Stimulated activated CD8-positive, alpha-beta memory T cell treated with anti-CD3 and anti-CD28 coated beads, Interleukin-7, amount 100 ng/mL, for 4 hours (primary cell): ENCODE measurements at regions not wholly inside any gene's neighbourhood (a gene's known extent, or its start where the extent isn't known, plus 50 kb on each side); places are given as distances from the start of the nearest gene placed in this dataset.

Experiments
- DNase-seq, 2 donors: peaks; one replicate each; pipeline ENCODE4 v3.0.0-alpha.2; 2020; ENCODE audit warnings: low read depth in 2 of 2

DNA sequence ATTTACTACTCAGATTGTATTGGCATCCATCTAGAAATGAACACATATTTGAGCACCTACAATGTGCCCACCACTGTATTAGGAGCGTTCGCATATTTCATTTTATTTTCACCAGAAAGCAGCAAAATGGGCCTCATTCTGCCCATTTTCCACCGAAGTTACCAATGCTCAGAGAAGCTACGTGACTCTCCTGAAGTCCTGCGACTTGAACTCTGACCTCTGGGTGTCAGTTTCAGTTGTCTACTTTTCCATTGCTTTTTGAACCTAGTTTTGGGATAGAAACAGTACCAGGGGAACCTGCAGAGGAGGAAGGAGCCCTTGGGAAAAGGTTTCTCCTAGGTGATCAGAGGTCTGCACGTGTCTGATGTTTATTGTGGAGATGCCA is 139.1 kb upstream of the SDK2 start:
- no peak for DNase-seq

DNA sequence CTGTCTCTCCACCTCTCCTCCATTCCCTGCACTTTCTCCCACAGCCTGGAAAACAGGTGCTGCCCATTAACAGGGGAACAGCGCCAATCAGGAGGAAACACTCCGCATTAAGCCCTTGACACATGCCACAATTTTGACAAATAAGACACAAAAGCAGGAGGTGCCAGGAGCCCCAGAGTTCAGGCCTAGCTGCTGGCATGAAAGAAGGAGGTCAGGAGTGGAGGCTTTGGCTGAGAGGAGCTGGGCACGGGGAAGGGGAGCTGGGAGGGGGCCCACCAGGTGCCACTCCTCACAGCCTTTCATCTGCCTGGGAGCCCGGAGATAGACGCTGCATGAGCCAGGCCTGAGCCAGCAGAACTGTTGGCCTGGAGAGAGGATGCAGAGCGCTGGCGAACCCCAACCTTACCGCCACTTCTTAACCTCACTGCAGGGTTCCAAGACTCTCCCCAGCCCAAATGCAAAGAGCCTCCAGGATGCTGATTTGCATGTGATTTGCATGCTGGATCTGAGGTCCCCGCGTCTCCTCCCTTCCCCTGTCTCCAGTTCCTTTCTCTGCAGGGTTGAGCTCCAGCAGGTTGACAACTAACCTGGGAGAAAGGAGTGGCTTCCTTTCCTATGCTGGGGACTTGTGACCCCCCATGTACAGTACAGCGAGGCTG is 139.8 kb upstream of the SDK2 start:
- DNase-seq = no peak

DNA sequence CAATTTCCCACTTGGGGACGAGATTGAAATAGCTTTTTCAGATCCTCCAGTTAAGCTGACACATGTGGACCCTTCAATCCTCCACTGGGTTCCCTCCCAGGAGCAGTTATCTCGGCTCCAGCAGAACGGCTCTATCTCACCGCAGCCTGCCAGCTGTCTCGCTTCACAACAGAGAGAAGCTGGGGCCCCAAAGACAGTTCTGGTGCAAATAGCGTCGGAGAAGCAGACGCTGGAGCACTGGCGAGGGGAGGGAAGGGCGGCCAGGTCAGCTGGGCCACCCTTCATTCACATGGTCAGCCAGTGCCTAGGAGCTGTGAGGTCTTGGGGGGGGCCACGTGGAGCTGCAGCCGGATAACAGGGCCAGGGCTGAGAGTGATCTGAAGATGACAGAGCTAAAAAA is 141.3 kb upstream of the SDK2 start:
- DNase-seq = no peak

DNA sequence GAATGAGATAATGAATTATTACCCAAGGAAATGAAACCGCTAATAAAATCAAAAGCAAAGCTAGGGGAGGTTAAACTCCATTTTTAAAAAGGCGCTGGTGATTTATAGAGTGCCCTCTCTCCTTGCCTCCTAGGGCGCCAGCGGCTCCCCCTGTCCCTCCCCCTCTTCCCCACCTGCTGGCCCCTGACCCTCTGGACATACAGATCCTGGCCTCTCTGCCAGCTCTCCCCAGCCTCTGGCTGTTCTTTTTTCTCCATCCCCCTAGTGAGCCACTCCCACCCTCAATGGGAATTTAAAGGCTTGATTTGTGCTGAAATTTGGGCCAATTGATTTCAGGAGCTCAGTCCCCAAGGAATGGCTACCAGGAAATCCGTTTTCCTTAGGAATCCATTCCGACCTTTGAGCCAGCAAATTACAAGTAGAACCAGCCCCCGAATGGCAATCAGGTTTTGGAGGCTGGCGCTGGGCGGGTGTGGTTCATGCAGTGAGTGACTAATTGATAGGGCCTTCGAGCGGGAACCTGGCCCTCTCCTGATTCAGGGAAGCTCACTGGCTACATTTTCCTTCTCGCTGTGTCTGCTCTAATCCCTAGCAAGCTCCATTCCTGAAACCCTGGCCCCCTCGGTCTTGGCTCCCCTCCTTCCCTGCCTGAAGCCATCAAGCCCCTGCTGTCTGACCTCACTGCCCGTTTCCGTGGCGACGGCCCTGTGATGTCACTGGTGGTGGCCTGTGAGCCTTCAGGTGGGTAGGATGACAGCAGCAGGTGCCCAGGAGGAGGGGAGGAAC is 141.9 kb upstream of the SDK2 start:
- no peak for DNase-seq

DNA sequence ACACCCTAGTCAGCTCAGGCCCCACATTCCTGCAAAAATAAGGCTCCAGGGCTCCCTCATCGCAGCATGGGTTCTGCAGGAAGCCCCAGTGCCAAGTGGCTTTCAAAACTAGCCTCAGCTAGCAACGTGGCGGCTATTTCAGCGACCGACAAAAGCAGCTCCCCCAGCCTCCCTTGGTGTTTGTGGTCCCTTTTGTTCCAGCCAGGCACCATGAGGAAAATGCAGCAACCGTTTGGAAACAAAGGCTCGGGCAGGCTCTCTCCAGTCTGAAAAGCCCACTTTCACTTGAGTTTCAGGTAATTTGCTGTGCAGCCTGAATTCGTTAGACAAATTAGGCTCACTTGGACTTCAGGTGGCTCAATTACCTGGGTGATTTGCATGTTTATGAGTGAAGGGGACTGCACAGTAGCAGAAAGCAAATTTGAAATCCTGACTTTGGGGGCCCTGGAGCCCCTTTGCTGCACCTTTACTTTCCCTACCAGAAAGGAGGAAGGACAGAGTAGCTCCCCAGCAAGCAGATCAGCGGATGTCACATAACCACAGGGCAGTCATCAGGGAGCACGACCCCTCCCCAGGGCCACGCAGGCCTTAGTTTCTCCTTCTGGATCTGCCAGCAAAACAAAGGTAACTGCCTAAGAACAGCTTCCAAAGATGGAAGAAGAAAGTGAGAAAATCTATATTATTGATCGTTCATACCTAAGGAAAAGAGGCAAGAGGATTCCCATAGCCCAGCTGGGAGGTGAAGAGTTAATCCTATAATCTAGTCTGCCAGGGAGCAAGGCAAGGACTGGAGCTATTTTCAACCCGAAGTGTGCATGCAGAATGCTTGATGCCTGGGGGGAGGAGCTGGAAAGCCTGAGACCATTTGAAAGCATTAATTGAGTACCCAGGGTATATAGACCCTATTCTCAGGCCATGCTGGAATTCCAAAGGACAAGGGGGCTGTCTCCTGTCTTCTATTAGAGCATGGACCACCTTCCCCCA is 143.1 kb upstream of the SDK2 start:
- no peak for DNase-seq

DNA sequence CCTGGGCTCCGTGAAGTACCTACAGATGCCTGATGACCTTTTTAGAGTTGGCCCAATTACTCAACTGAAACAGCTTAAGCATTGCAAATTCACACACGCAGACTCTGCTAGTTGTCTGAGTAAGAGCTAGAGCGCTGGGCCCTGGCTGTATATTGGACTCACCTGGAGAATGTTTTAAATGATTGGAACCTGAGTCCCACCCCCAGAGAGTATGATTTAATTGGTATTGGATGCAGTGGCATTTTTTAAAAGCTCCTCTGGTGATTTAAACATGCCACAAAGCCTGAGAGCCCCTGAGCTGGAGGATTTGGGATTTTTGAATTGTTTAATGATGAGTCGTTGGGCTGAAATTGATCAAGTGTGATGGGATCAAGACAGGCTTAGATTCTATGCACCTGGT is 143.9 kb upstream of the SDK2 start:
- DNase-seq = no peak

GRCh38 chr17:73791121-73791520 is 146.9 kb upstream of the SDK2 start:
- no peak for DNase-seq

DNA sequence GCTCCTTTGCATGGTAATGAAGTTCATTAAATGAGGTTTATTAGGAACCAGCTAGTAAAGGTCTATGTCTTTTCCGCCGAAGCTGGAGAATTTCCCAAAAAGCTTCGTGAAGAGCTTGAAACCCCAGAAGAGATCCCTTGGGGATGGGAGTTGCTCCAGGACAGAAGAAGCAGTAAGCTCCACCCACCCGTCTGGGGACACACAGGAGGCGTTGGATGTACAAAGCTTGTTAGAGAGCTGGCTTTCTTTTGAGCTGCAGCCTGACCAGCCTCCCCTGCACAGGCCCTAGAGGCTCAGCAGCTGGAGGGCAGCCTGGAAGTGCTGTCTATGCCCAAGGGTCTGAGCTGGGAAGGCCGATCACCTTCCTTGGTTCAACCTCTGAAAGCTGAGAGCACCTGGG is 147.4 kb upstream of the SDK2 start:
- DNase-seq = no peak

- DNase-seq = no peak
Observed at GRCh38 chr17:73792994-73793393, 148.7 kb upstream of the SDK2 start.

DNA sequence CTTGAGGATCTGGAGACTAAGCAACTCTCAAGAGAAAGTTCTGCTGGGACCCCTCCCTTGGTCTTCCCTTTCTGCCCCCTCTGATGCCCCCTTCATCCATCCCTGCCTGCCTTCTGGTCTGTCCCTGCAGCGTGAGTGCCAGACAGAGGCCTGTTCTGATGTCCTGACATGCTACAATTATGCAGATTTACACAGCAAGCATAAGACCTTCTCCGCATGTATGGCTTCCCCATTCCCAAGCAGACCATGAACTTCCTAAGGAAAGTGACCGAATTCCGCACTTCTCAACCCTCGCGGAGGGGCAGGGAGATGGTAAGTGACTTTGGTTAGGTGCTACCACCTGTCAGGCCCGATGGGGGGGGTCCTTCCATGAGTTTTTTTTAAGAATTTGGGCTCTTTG is 150.1 kb upstream of the SDK2 start:
- DNase-seq = no peak

GRCh38 chr17:73795730-73796129 is 151.5 kb upstream of the SDK2 start:
- no peak for DNase-seq

GRCh38 chr17:73797594-73798110 is 153.4 kb upstream of the SDK2 start:
- no peak for DNase-seq

DNA sequence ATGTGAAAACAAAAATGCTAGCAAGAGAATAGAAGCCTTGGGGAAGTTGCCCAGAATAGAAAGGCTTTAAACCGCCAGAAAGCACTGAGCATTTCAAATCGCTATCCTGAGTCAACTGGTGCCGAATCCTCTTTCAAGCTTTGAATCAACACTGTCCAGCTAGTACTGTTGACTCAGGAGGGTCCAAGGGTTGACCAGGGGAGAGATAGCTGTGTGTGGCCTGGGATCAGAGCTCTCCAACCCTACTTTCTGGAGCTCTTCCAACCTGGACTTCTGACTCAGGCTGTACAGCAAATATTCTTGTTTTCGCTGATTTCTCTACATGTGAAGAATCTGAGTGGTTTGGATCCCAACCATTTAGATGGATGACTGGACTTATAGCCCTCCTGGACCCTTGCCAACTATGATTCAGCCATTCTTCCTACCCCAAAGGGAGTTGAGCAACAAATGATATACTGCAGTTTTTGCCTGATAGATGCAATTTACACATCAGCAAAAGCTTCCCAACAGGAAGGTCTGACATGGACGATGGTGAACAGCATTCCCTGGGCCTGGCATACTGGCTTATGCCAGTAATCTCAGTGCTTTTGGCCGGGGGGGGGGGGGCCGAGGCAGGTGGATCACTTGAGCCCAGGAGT is 154.0 kb upstream of the SDK2 start:
- DNase-seq = no peak

DNA sequence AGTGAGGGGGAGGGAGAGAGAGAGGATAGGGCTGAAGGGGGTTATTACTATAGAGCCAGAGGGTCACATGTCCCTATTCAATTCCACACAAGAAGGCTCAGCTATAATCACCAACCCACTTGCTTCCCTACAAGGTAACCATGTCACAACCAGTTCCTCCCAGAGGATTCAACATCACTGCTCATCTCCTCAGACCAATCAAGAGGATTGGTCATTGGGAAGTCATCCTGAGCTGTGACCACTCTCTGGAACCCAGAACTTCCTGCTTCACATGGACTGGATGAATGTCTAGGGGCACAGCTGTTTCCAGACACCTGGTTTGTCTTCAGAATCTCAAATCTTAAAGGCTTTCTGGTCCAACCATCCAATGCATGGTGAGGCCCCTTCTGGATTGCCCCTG is 154.9 kb upstream of the SDK2 start:
- no peak for DNase-seq

DNA sequence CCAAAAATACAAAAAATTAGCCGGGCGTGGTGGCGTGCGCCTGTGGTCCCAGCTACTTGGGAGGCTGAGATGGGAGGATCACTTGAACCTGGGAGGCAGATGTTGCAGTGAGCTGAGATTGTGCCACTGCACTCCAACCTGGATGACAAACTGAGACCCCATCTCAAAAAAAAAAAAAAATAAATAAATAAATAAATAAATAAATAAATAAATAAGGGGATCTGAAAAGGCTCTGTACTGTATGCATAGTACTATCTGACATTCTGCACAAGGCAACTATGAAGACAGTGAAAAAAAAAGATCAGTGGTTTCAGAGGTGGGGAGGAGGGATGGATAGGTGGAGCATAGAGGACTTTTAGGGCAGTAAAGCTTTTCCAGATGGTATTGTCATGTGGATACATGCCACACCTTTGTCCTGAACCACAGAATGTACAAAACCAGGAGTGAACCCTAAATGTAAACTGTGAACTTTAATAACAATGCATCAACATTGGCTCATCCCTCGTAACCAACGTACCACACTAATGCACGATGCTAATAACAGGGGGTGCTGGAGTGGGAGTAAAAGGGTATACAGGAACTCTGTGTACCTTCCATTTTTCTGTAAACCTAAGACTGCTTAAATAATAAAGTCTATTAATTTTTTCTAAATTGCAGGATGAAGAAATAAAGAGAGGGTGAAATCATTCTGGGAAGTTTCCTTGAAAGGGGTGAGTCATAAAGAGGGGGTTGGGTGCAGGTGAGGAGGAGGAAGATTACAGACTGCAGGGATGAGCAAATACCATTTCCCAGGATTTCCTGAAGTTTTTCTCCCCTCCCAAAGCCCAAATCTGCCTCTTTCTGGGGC is 155.8 kb upstream of the SDK2 start:
- no peak for DNase-seq

- DNase-seq = no peak
Observed at GRCh38 chr17:73800893-73801292, 156.6 kb upstream of the SDK2 start.

- DNase-seq = no peak
Observed at GRCh38 chr17:73801455-73802100, 157.3 kb upstream of the SDK2 start.

DNA sequence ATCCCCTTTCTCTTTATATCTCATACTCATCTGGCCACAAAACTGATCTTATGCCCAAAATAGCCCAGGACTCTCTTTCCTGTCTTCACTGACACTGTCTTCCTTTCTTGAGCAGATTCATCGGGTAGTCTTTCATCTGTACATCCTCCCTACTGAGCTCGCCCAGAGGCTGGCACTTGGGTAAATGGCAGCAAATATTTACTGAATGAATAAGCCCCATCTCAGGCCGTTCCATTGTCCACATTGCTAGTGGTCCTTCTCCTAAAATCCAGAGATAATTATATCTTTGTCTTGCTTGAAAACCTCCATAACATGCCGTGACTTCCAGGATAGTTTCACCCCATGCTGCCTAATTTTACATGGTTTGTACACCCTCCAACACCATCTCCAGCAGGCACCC is 158.1 kb upstream of the SDK2 start:
- no peak for DNase-seq

DNA sequence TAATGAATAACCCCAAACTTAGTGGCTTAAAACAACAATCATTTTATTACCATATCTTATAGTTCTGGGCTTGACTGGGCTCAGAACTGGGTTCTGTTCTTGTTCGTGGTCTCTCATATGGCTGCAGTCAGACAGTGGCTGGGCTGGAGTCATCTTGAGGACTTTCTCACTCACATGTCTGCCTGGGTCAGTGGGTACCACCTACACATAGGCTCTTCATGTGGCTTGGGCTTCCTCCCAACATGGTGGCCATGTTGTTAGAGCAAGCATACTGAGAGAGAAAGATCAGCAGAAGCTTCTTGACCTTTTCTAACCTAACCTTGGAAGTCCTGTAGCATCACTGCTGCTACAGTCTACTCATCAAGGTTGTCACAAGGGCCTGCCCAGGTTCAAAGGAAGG is 158.6 kb upstream of the SDK2 start:
- DNase-seq = no peak

DNA sequence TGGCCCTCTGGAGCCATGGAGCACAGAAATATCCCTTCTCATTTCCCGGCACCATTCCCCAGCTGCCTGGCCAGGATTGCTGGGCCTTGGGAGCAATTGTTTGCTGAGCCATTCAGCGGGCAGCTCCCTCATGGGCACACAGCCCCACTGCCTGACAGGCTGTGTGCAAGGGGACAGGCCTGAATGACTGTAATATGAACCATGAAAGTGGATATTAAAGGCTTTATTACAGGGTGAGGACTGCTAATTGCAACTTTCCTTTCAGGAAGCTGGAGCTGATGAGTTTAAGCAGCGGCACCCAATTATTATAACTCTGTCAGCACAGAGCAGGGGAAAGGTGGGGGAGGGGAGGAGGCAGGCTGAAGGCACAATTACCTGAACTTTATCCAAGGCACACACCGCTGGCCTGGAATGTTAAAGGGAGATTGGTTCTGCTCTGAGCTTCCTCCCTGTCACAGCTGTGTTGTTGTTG is 159.8 kb upstream of the SDK2 start:
- DNase-seq = no peak
